ENCODE measurements at regions not wholly inside any gene's neighbourhood (a gene's known extent, or its start where the extent isn't known, plus 50 kb on each side); places are given as distances from the start of the nearest gene placed in this dataset.

- Histone ChIP-seq H3K9me3 (ENCODE audit: control insufficient read depth in 1 of 2, low read length in 2 of 2) (no peaks in the 10 kb centered on the region), H3K4me3 (ENCODE audit: low read length in 2 of 2) (no peak overlapping the region), H3K27me3 (ENCODE audit: insufficient read depth, low read length) (no peaks in the 10 kb centered on the region), H3K27ac (ENCODE audit: low read depth, low read length) (no peak overlapping the region), H3K36me3 (ENCODE audit: insufficient read depth, low read length) (no peaks in the 10 kb centered on the region), H3K4me1 (ENCODE audit: insufficient read depth, low read length) (no peaks in the 10 kb centered on the region)
- Mint-ChIP-seq H3K27ac (peak overlapping the region in 1 of 7 donors; percentile 33), H3K4me3 (no peak overlapping the region), H3K36me3 (no peaks in the 10 kb centered on the region), H3K4me1 (no peaks in the 10 kb centered on the region), H3K27me3 (no peaks in the 10 kb centered on the region), H3K9me3 (peaks cover 0 to 2% (median 0%) of the 10 kb centered on the region in 8 donors)
- no peak for DNase-seq
- intact Hi-C loops (cut with micrococcal nuclease): no loop called here
- ChIA-PET CTCF (ENCODE audit: partially characterized antibody) (no interaction called here), POLR2A (ENCODE audit: partially characterized antibody) (interaction anchor here (0.6 kb wide), 1 partner anchor 33 kb away, joined by 3 read pairs; no protein-coding TSS in a partner anchor)
These were observed 136.9 kb downstream of the CD83 start for GRCh38 chr6:14254505-14254904.

DNA sequence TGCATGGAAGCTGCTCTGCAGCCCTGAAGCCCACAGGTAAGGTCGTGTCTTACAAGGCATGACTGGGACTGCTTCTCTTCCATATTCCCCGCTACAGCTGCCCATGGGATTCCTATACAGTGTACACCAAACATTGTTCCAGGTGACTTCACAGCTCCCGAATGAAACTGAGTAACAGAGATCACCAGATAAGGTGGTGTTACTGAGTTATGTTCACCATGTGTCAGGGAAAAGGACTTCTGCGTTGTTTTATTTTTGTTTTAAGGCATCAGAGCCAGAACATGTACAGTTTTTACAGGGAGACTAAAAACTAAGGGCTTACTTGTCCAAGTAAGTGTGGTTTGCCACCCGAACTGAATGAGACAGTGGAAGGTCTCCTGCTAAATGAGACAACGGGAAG lies 138.3 kb downstream of the CD83 start:
- POLR2A ChIA-PET (ENCODE audit: partially characterized antibody): no interaction called here
- Mint-ChIP-seq H3K4me3 (no peak overlapping the region), H3K4me1 (no peaks in the 10 kb centered on the region), H3K27me3 (no peaks in the 10 kb centered on the region), H3K9me3 (peaks cover 0 to 4% (median 2%) of the 10 kb centered on the region in 8 donors), H3K27ac (no peak overlapping the region), H3K36me3 (no peaks in the 10 kb centered on the region)
- intact Hi-C loops (cut with micrococcal nuclease): no loop called here
- H3K27me3 ChIP-seq (ENCODE audit: insufficient read depth, low read length): no peaks in the 10 kb centered on the region
- CTCF ChIA-PET (ENCODE audit: partially characterized antibody): no interaction called here
- DNase-seq: no peak
- H3K36me3 ChIP-seq (ENCODE audit: insufficient read depth, low read length): no peaks in the 10 kb centered on the region
- no peaks in the 10 kb centered on the region for H3K4me1 ChIP-seq (ENCODE audit: insufficient read depth, low read length)
- H3K27ac ChIP-seq (ENCODE audit: low read depth, low read length): no peak overlapping the region
- no peaks in the 10 kb centered on the region for H3K9me3 ChIP-seq (ENCODE audit: control insufficient read depth in 1 of 2, low read length in 2 of 2)
- no peak overlapping the region for H3K4me3 ChIP-seq (ENCODE audit: low read length in 2 of 2)

- POLR2A ChIA-PET (ENCODE audit: partially characterized antibody): no interaction called here
- Histone ChIP-seq H3K4me3 (ENCODE audit: low read length in 2 of 2) (no peak overlapping the region), H3K36me3 (ENCODE audit: insufficient read depth, low read length) (no peaks in the 10 kb centered on the region), H3K27me3 (ENCODE audit: insufficient read depth, low read length) (no peaks in the 10 kb centered on the region), H3K9me3 (ENCODE audit: control insufficient read depth in 1 of 2, low read length in 2 of 2) (no peaks in the 10 kb centered on the region), H3K27ac (ENCODE audit: low read depth, low read length) (no peak overlapping the region), H3K4me1 (ENCODE audit: insufficient read depth, low read length) (no peaks in the 10 kb centered on the region)
- Mint-ChIP-seq H3K27me3 (no peaks in the 10 kb centered on the region), H3K36me3 (no peaks in the 10 kb centered on the region), H3K27ac (no peak overlapping the region), H3K4me3 (no peak overlapping the region), H3K4me1 (no peaks in the 10 kb centered on the region), H3K9me3 (peaks cover 0 to 14% (median 3%) of the 10 kb centered on the region in 8 donors)
- intact Hi-C loops (cut with micrococcal nuclease): no loop called here
- no peak for DNase-seq
- CTCF ChIA-PET (ENCODE audit: partially characterized antibody): no interaction called here
These were observed 140.5 kb downstream of the CD83 start for GRCh38 chr6:14258117-14258516.

GRCh38 chr6:14258695-14259593 lies 141.4 kb downstream of the CD83 start:
- H3K27ac ChIP-seq (ENCODE audit: low read depth, low read length): no peak overlapping the region
- intact Hi-C loops (cut with micrococcal nuclease): no loop called here
- Mint-ChIP-seq H3K4me3 (no peak overlapping the region), H3K36me3 (no peaks in the 10 kb centered on the region), H3K27ac (no peak overlapping the region), H3K9me3 (peaks cover 0 to 22% (median 9%) of the 10 kb centered on the region in 8 donors), H3K27me3 (no peaks in the 10 kb centered on the region), H3K4me1 (no peaks in the 10 kb centered on the region)
- H3K36me3 ChIP-seq (ENCODE audit: insufficient read depth, low read length): no peaks in the 10 kb centered on the region
- no peaks in the 10 kb centered on the region for H3K4me1 ChIP-seq (ENCODE audit: insufficient read depth, low read length)
- POLR2A ChIA-PET (ENCODE audit: partially characterized antibody): no interaction called here
- no peak overlapping the region for H3K4me3 ChIP-seq (ENCODE audit: low read length in 2 of 2)
- no peaks in the 10 kb centered on the region for H3K27me3 ChIP-seq (ENCODE audit: insufficient read depth, low read length)
- H3K9me3 ChIP-seq (ENCODE audit: control insufficient read depth in 1 of 2, low read length in 2 of 2): no peaks in the 10 kb centered on the region
- CTCF ChIA-PET (ENCODE audit: partially characterized antibody): no interaction called here
- DNase-seq: no peak

GRCh38 chr6:14259594-14260152 lies 142.1 kb downstream of the CD83 start:
- peaks cover 0 to 28% (median 15%) of the 10 kb centered on the region in 8 donors for H3K9me3 Mint-ChIP-seq
- Histone ChIP-seq H3K27ac (ENCODE audit: low read depth, low read length) (no peak overlapping the region), H3K4me1 (ENCODE audit: insufficient read depth, low read length) (no peaks in the 10 kb centered on the region), H3K27me3 (ENCODE audit: insufficient read depth, low read length) (no peaks in the 10 kb centered on the region), H3K9me3 (ENCODE audit: control insufficient read depth in 1 of 2, low read length in 2 of 2) (no peaks in the 10 kb centered on the region), H3K4me3 (ENCODE audit: low read length in 2 of 2) (no peak overlapping the region), H3K36me3 (ENCODE audit: insufficient read depth, low read length) (no peaks in the 10 kb centered on the region)
- intact Hi-C loops (cut with micrococcal nuclease): no loop called here
- no peaks in the 10 kb centered on the region for H3K27me3 Mint-ChIP-seq
- H3K4me1 Mint-ChIP-seq: no peaks in the 10 kb centered on the region
- ChIA-PET CTCF (ENCODE audit: partially characterized antibody) (interaction anchor here (0.7 kb wide), 1 partner anchor 23 kb away, joined by 3 read pairs; no protein-coding TSS in a partner anchor), POLR2A (ENCODE audit: partially characterized antibody) (no interaction called here)
- H3K4me3 Mint-ChIP-seq: no peak overlapping the region
- H3K36me3 Mint-ChIP-seq: no peaks in the 10 kb centered on the region
- DNase-seq: no peak
- peak overlapping the region in 1 of 7 donors; percentile 60 for H3K27ac Mint-ChIP-seq

DNA sequence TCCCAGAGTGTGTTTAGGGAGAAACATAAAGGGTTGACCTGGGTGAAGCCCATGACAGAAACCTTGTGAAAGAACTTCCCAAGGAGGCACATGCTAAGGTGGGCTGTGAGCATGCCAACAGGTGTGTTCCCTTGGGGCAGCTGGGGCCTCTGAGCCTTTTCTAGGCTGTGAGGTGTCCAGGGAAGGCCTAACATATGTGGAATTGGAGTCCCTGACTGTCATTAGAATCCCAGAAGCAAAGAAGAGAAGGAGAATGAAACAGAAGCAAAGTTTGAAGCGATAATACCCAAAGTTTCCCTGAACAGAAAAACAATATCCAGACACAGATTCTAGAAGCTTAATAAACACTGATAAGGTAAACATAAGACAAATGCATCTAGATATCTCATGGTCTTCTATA lies 143.3 kb downstream of the CD83 start:
- no peaks in the 10 kb centered on the region for H3K27me3 Mint-ChIP-seq
- no peaks in the 10 kb centered on the region for H3K4me1 Mint-ChIP-seq
- no peak overlapping the region for H3K4me3 Mint-ChIP-seq
- no peaks in the 10 kb centered on the region for H3K36me3 Mint-ChIP-seq
- intact Hi-C loops (cut with micrococcal nuclease): no loop called here
- DNase-seq: no peak
- H3K27ac Mint-ChIP-seq: no peak overlapping the region
- CTCF ChIA-PET (ENCODE audit: partially characterized antibody): no interaction called here
- POLR2A ChIA-PET (ENCODE audit: partially characterized antibody): no interaction called here
- Histone ChIP-seq H3K9me3 (ENCODE audit: control insufficient read depth in 1 of 2, low read length in 2 of 2) (no peaks in the 10 kb centered on the region), H3K27ac (ENCODE audit: low read depth, low read length) (no peak overlapping the region), H3K36me3 (ENCODE audit: insufficient read depth, low read length) (no peaks in the 10 kb centered on the region), H3K27me3 (ENCODE audit: insufficient read depth, low read length) (no peaks in the 10 kb centered on the region), H3K4me1 (ENCODE audit: insufficient read depth, low read length) (no peaks in the 10 kb centered on the region), H3K4me3 (ENCODE audit: low read length in 2 of 2) (no peak overlapping the region)
- H3K9me3 Mint-ChIP-seq: peaks cover 0 to 30% (median 16%) of the 10 kb centered on the region in 8 donors

DNA sequence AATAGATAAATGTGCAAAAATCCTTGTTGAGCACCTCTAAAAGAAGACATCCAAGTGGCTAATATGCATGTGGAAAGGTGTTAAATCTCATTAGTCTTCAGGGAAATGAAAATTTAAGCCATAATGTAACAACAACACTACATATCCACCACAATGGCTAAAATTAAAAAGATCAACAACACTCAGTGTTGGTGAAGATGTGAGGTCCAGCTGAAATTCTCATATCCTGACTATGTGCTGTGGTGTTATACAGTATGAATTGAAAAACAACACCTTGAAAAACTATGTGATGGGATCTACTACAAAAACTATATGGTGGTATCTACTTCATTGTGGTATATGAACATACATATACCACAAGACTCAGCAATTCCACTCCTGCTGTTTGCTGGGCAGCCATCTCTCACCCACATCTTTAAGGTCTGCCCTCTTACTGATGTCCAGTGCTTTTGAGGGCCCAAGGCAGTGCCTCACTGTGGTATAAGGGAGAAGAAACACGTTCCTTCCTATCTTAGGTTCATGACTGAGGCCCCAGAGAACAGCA lies 146.4 kb downstream of the CD83 start:
- POLR2A ChIA-PET (ENCODE audit: partially characterized antibody): no interaction called here
- no peaks in the 10 kb centered on the region for H3K36me3 Mint-ChIP-seq
- H3K9me3 Mint-ChIP-seq: peaks cover 0 to 30% (median 16%) of the 10 kb centered on the region in 8 donors
- no peak overlapping the region for H3K27ac Mint-ChIP-seq
- Histone ChIP-seq H3K27ac (ENCODE audit: low read depth, low read length) (no peak overlapping the region), H3K27me3 (ENCODE audit: insufficient read depth, low read length) (no peaks in the 10 kb centered on the region), H3K4me1 (ENCODE audit: insufficient read depth, low read length) (no peaks in the 10 kb centered on the region), H3K36me3 (ENCODE audit: insufficient read depth, low read length) (no peaks in the 10 kb centered on the region), H3K4me3 (ENCODE audit: low read length in 2 of 2) (no peak overlapping the region), H3K9me3 (ENCODE audit: control insufficient read depth in 1 of 2, low read length in 2 of 2) (no peaks in the 10 kb centered on the region)
- peaks cover 0 to 3% (median 0%) of the 10 kb centered on the region in 4 donors for H3K4me1 Mint-ChIP-seq
- H3K4me3 Mint-ChIP-seq: no peak overlapping the region
- no peak for DNase-seq
- intact Hi-C loops (cut with micrococcal nuclease): no loop called here
- CTCF ChIA-PET (ENCODE audit: partially characterized antibody): interaction anchor here (1.0 kb wide), 1 partner anchor 13 kb away, joined by 3 read pairs; no protein-coding TSS in a partner anchor
- H3K27me3 Mint-ChIP-seq: no peaks in the 10 kb centered on the region
